WTC11 (cell line): ENCODE measurements at regions not wholly inside any gene's neighbourhood (a gene's known extent, or its start where the extent isn't known, plus 50 kb on each side); places are given as distances from the start of the nearest gene placed in this dataset.

ENCODE experiments used
- CTCF ChIP-seq: fragments of 200-600 bp; IDR thresholded peaks from 2 replicates; pipeline ENCODE4 v1.8.0; 2022; ENCODE audit warnings: antibody characterized with exemption
- ELF4 ChIP-seq: sonication (generic); formaldehyde crosslinking; IDR thresholded peaks from 2 replicates; pipeline ENCODE4 v1.8.1; 2022; ENCODE audit warnings: low read depth, mild to moderate bottlenecking, moderate library complexity, missing genetic modification reagents
- PRRX2 ChIP-seq: fragments of 250-450 bp; sonication (Bioruptor Pico); IDR thresholded peaks from 2 replicates; pipeline ENCODE4 v1.8.0; 2021; ENCODE audit warnings: mild to moderate bottlenecking
- TF ChIP-seq, protein P1 (sequence below): sonication (generic); formaldehyde crosslinking; IDR thresholded peaks from 2 replicates; pipeline ENCODE4 v1.8.1; 2022; ENCODE audit warnings: missing genetic modification reagents, borderline replicate concordance

- TF ChIP-seq ELF4 (CRISPR knock-in tag), result no peak
- TF ChIP-seq PRRX2 (CRISPR knock-in tag), result no peak
- TF ChIP-seq CTCF, result no peak
- TF ChIP-seq, protein P1, sequence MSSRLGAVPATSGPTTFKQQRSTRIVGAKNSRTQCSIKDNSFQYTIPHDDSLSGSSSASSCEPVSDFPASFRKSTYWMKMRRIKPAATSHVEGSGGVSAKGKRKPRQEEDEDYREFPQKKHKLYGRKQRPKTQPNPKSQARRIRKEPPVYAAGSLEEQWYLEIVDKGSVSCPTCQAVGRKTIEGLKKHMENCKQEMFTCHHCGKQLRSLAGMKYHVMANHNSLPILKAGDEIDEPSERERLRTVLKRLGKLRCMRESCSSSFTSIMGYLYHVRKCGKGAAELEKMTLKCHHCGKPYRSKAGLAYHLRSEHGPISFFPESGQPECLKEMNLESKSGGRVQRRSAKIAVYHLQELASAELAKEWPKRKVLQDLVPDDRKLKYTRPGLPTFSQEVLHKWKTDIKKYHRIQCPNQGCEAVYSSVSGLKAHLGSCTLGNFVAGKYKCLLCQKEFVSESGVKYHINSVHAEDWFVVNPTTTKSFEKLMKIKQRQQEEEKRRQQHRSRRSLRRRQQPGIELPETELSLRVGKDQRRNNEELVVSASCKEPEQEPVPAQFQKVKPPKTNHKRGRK (CRISPR knock-in tag), result no peak
These were observed 220.9 kb upstream of the RREB1 start for GRCh38 chr6:6886886-6887285.
